ENCODE measurements at regions not wholly inside any gene's neighbourhood (a gene's known extent, or its start where the extent isn't known, plus 50 kb on each side); places are given as distances from the start of the nearest gene placed in this dataset.

DNA sequence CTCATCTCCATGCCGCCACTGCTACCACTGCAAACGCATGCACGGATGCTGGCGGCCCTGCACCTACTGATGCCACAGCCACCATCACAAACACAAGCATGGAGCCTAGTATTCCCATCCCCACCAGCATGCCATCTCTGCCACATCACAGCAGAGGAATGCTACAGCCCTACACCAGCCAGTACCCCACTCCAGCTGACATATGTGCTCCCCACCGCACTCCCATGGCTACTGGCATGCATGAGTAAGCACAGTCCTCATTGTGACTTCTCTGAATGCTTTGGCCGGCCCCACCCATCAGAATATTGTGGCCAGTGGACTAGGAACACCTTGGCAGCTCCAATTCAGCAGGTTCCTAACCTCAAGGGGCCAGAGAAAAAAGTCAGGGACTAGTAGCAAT lies 705.5 kb downstream of the POM121L12 start:
- H3K4me1 ChIP-seq (ENCODE audit: insufficient read depth, low read length, poor library complexity, severe bottlenecking): no peaks in the 10 kb centered on the region
- H3K36me3 ChIP-seq (ENCODE audit: insufficient read depth, low read length): no peaks in the 10 kb centered on the region
- no peak for TF ChIP-seq EZH2phosphoT487 (IDR thresholded peaks at IDR 0.05; ENCODE audit: borderline replicate concordance)
- TF ChIP-seq, protein P1, sequence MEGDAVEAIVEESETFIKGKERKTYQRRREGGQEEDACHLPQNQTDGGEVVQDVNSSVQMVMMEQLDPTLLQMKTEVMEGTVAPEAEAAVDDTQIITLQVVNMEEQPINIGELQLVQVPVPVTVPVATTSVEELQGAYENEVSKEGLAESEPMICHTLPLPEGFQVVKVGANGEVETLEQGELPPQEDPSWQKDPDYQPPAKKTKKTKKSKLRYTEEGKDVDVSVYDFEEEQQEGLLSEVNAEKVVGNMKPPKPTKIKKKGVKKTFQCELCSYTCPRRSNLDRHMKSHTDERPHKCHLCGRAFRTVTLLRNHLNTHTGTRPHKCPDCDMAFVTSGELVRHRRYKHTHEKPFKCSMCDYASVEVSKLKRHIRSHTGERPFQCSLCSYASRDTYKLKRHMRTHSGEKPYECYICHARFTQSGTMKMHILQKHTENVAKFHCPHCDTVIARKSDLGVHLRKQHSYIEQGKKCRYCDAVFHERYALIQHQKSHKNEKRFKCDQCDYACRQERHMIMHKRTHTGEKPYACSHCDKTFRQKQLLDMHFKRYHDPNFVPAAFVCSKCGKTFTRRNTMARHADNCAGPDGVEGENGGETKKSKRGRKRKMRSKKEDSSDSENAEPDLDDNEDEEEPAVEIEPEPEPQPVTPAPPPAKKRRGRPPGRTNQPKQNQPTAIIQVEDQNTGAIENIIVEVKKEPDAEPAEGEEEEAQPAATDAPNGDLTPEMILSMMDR (conservative IDR thresholded peaks at IDR 0.05; ENCODE audit: low read length): no peak
- H3F3A ChIP-seq (ENCODE audit: low read depth): no peaks in the 10 kb centered on the region
- H3K9ac ChIP-seq (ENCODE audit: low read depth, low read length, poor library complexity, severe bottlenecking): no peak overlapping the region
- no peaks in the 10 kb centered on the region for H3K9me3 ChIP-seq (ENCODE audit: insufficient read depth, low read depth, low read length)
- H3K4me3 ChIP-seq (ENCODE audit: low read length, poor library complexity, severe bottlenecking): no peak overlapping the region
- no peaks in the 10 kb centered on the region for H4K20me1 ChIP-seq (ENCODE audit: insufficient read depth, low read length, poor library complexity, severe bottlenecking)
- H2AFZ ChIP-seq (ENCODE audit: low read length): no peak overlapping the region
- no peaks in the 10 kb centered on the region for H3K27me3 ChIP-seq (ENCODE audit: insufficient read depth, low read length, poor library complexity, severe bottlenecking)
- no peak overlapping the region for H3K4me2 ChIP-seq (ENCODE audit: low read depth, low read length, poor library complexity, severe bottlenecking)
- H3K79me2 ChIP-seq (ENCODE audit: insufficient read depth, low read length): no peaks in the 10 kb centered on the region
- H3K9me2 ChIP-seq (replicated peaks; ENCODE audit: low read depth, low read length): no peaks in the 10 kb centered on the region

DNA sequence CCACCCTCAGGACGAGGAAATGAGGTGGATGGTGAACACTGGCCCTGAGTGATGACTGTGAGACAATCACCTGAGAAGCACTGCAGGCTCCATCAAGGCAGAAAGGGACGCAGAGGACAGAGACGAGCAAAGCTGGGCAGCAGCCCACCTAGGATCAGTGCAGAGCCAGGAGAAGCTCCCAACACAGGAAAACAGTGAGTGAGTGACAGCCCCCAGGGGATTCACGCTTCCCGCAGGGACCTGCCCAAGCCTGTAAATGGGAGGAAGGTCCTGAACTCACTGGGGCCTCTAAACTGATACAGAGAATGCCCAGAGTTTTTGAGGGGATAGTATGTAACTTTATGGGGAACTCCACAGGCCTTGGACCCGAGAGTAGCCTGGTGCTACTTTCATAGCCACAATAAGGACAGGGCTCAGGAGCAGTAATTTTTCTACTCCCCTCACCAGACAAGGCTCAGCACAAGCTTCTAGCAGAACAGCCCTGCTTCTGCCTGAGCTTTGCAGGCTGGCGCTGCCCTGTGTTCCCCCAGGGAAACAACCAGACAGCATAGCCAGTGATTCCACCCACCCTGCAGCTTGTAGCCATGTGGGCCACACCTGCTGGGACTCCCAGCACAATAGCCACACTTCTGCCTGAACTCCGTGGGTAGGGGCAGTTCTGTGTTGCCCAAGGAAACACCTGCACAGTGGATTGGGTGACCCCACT lies 708.4 kb downstream of the POM121L12 start:
- H3K36me3 ChIP-seq (ENCODE audit: insufficient read depth, low read length): no peaks in the 10 kb centered on the region
- TF ChIP-seq EZH2phosphoT487 (IDR thresholded peaks at IDR 0.05; ENCODE audit: borderline replicate concordance): no peak
- TF ChIP-seq, protein P1 (conservative IDR thresholded peaks at IDR 0.05; ENCODE audit: low read length): no peak
- no peak overlapping the region for H3K4me3 ChIP-seq (ENCODE audit: low read length, poor library complexity, severe bottlenecking)
- no peaks in the 10 kb centered on the region for H3K9me2 ChIP-seq (replicated peaks; ENCODE audit: low read depth, low read length)
- H3K4me2 ChIP-seq (ENCODE audit: low read depth, low read length, poor library complexity, severe bottlenecking): no peak overlapping the region
- H3K79me2 ChIP-seq (ENCODE audit: insufficient read depth, low read length): no peaks in the 10 kb centered on the region
- H3K9me3 ChIP-seq (ENCODE audit: insufficient read depth, low read depth, low read length): no peaks in the 10 kb centered on the region
- no peak overlapping the region for H3K9ac ChIP-seq (ENCODE audit: low read depth, low read length, poor library complexity, severe bottlenecking)
- no peaks in the 10 kb centered on the region for H3K4me1 ChIP-seq (ENCODE audit: insufficient read depth, low read length, poor library complexity, severe bottlenecking)
- no peaks in the 10 kb centered on the region for H3F3A ChIP-seq (ENCODE audit: low read depth)
- no peaks in the 10 kb centered on the region for H4K20me1 ChIP-seq (ENCODE audit: insufficient read depth, low read length, poor library complexity, severe bottlenecking)
- H3K27me3 ChIP-seq (ENCODE audit: insufficient read depth, low read length, poor library complexity, severe bottlenecking): no peaks in the 10 kb centered on the region
- no peak overlapping the region for H2AFZ ChIP-seq (ENCODE audit: low read length)

DNA sequence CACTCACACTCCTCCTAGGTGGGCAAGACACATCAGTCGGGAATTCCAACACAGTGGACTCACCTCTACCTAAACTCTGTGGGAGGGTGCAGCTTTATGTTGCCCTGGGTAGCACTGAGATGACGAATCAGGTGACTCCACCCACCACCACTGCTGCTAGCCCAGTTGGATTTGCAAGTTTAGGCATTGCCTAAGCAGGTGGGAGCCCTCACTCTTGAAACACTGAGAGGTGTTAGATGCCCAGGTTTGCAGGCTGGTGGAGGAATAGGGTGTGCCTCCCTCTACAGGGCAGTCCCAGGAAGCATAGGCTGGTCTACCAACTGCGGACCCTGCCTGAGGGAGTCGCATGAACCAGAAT lies 708.9 kb downstream of the POM121L12 start:
- no peak overlapping the region for H3K9ac ChIP-seq (ENCODE audit: low read depth, low read length, poor library complexity, severe bottlenecking)
- H3K4me3 ChIP-seq (ENCODE audit: low read length, poor library complexity, severe bottlenecking): no peak overlapping the region
- no peaks in the 10 kb centered on the region for H3K9me2 ChIP-seq (replicated peaks; ENCODE audit: low read depth, low read length)
- no peaks in the 10 kb centered on the region for H3F3A ChIP-seq (ENCODE audit: low read depth)
- no peaks in the 10 kb centered on the region for H4K20me1 ChIP-seq (ENCODE audit: insufficient read depth, low read length, poor library complexity, severe bottlenecking)
- H3K4me2 ChIP-seq (ENCODE audit: low read depth, low read length, poor library complexity, severe bottlenecking): no peak overlapping the region
- no peaks in the 10 kb centered on the region for H3K9me3 ChIP-seq (ENCODE audit: insufficient read depth, low read depth, low read length)
- no peaks in the 10 kb centered on the region for H3K36me3 ChIP-seq (ENCODE audit: insufficient read depth, low read length)
- no peaks in the 10 kb centered on the region for H3K4me1 ChIP-seq (ENCODE audit: insufficient read depth, low read length, poor library complexity, severe bottlenecking)
- no peaks in the 10 kb centered on the region for H3K27me3 ChIP-seq (ENCODE audit: insufficient read depth, low read length, poor library complexity, severe bottlenecking)
- no peaks in the 10 kb centered on the region for H3K79me2 ChIP-seq (ENCODE audit: insufficient read depth, low read length)
- no peak overlapping the region for H2AFZ ChIP-seq (ENCODE audit: low read length)
- TF ChIP-seq, protein P1 (conservative IDR thresholded peaks at IDR 0.05; ENCODE audit: low read length): no peak
- no peak for TF ChIP-seq EZH2phosphoT487 (IDR thresholded peaks at IDR 0.05; ENCODE audit: borderline replicate concordance)

Measured in Loucy (cell line).